H1 (cell line): ENCODE measurements at regions not wholly inside any gene's neighbourhood (a gene's known extent, or its start where the extent isn't known, plus 50 kb on each side); places are given as distances from the start of the nearest gene placed in this dataset.

ENCODE experiments used
- CTCF ChIA-PET: fragments of 300-600 bp; sonication (Branson Sonifier 250); formaldehyde crosslinking; loops from one replicate; lab custom pipeline; 2021; ENCODE audit not compliant: partially characterized antibody; lab: Charles Lee
- POLR2A ChIA-PET: fragments of 300-600 bp; sonication (Branson Sonifier 250); formaldehyde crosslinking; loops from one replicate; lab custom pipeline; 2021; ENCODE audit warnings: inconsistent platforms; ENCODE audit not compliant: partially characterized antibody; lab: Charles Lee
- DNase-seq, 2 experiments: peaks; one replicate each; pipeline versions ENCODE4 v3.0.0 to v3.0.0-alpha.2; 2010 to 2022; ENCODE audit warnings: low spot score in 2 of 2, low read depth in 1 of 2, mixed read lengths in 1 of 2
- FAIRE-seq: peaks from 2 replicates; lab custom pipeline; 2011; peaks lifted over from hg19 to GRCh38; lab: Jason Lieb, UNC
- H2AFZ ChIP-seq: 2 replicates; pipeline ENCODE4 v1.8.1; 2012; ENCODE audit warnings: low read length, inconsistent platforms
- H2AK5ac ChIP-seq: 2 replicates; pipeline ENCODE4 v1.6.1; 2013; ENCODE audit warnings: low read depth, low read length
- H2BK120ac ChIP-seq: replicated peaks from 2 replicates; pipeline ENCODE3; 2013; ENCODE audit warnings: low read depth, low read length, inconsistent platforms
- H2BK12ac ChIP-seq: 2 replicates; pipeline ENCODE4 v1.6.1; 2013; ENCODE audit warnings: low read depth, low read length
- H2BK15ac ChIP-seq: 2 replicates; pipeline ENCODE4 v1.6.1; 2013; ENCODE audit warnings: low read length
- H2BK20ac ChIP-seq: 2 replicates; pipeline ENCODE4 v1.6.1; 2013; ENCODE audit warnings: low read length
- H2BK5ac ChIP-seq: 2 replicates; pipeline ENCODE4 v1.6.1; 2013; ENCODE audit warnings: low read depth, low read length
- H3K14ac ChIP-seq: 2 replicates; pipeline ENCODE4 v1.6.1; 2013; ENCODE audit warnings: inconsistent platforms; ENCODE audit not compliant: insufficient read length
- H3K18ac ChIP-seq: 2 replicates; pipeline ENCODE4 v1.6.1; 2013; ENCODE audit warnings: low read length; ENCODE audit errors: extremely low read depth
- H3K23ac ChIP-seq: 2 replicates; pipeline ENCODE4 v1.6.1; 2013; ENCODE audit warnings: inconsistent platforms; ENCODE audit not compliant: insufficient read length
- H3K23me2 ChIP-seq: 2 replicates; pipeline ENCODE4 v1.6.1; 2013; ENCODE audit warnings: low read depth, low read length
- H3K27ac ChIP-seq: 2 replicates; pipeline ENCODE4 v1.6.1; 2011; ENCODE audit warnings: low read depth, low read length, inconsistent platforms
- H3K27me3 ChIP-seq, 4 experiments: replicated peaks in 1 of 4; 1 replicate in 1 of 4; 2 replicates in 3 of 4; pipeline versions ENCODE4 v1.6.1 to v1.8.1; 2011 to 2013; ENCODE audit warnings: low read length in 3 of 4, mild to moderate bottlenecking in 3 of 4, inconsistent platforms in 2 of 4, mixed read lengths in 2 of 4, moderate library complexity in 1 of 4; ENCODE audit not compliant: control insufficient read depth in 3 of 4, insufficient read depth in 3 of 4; ENCODE audit errors: extremely low read depth in 1 of 4
- H3K36me3 ChIP-seq, 4 experiments: 2 replicates each; pipeline versions ENCODE4 v1.6.1 to v1.8.1; 2011 to 2013; ENCODE audit warnings: mild to moderate bottlenecking in 4 of 4, low read length in 3 of 4, moderate library complexity in 2 of 4, control low read depth in 1 of 4, inconsistent platforms in 1 of 4; ENCODE audit not compliant: insufficient read depth in 4 of 4, control insufficient read depth in 2 of 4
- H3K4ac ChIP-seq: replicated peaks from 2 replicates; pipeline ENCODE3; 2013; ENCODE audit warnings: low read length, low read depth, mixed read lengths, inconsistent platforms; ENCODE audit not compliant: insufficient read length
- H3K4me1 ChIP-seq, 4 experiments: replicated peaks in 1 of 4; 1 replicate in 1 of 4; 2 replicates in 3 of 4; pipeline versions ENCODE4 v1.6.1 to v1.8.1; 2011 to 2013; ENCODE audit warnings: low read length in 3 of 4, inconsistent platforms in 2 of 4, mixed read lengths in 1 of 4; ENCODE audit not compliant: insufficient read depth in 4 of 4, control insufficient read depth in 3 of 4
- H3K4me2 ChIP-seq, 2 experiments: 2 replicates each; pipeline versions ENCODE4 v1.6.1 to v1.8.1; 2011 to 2013; ENCODE audit warnings: low read depth in 2 of 2, low read length in 2 of 2, control low read depth in 1 of 2, inconsistent platforms in 1 of 2, mild to moderate bottlenecking in 1 of 2; ENCODE audit not compliant: insufficient read depth in 1 of 2
- H3K4me3 ChIP-seq, 4 experiments: fragments of 200-600, 300-600 bp in 1 of 4; sonication (generic), shearing (Covaris generic), sonication (Bioruptor Twin) in 1 of 4; 2 replicates each; pipeline versions ENCODE4 v1.5.1 to v1.8.1; 2011 to 2016; ENCODE audit warnings: low read length in 4 of 4, low read depth in 3 of 4, control low read depth in 2 of 4, inconsistent platforms in 2 of 4, mild to moderate bottlenecking in 2 of 4, mixed read lengths in 1 of 4, moderate library complexity in 1 of 4; ENCODE audit not compliant: insufficient read depth in 2 of 4; ENCODE audit errors: extremely low read depth in 1 of 4
- H3K56ac ChIP-seq: replicated peaks from 2 replicates; pipeline ENCODE3; 2013; ENCODE audit warnings: low read depth, mild to moderate bottlenecking, mixed read lengths, low read length, inconsistent platforms; ENCODE audit not compliant: insufficient read length
- H3K79me1 ChIP-seq: 2 replicates; pipeline ENCODE4 v1.6.1; 2013; ENCODE audit warnings: low read depth, low read length, control low read depth
- H3K79me2 ChIP-seq, 2 experiments: 2 replicates each; pipeline versions ENCODE4 v1.6.1 to v1.8.1; 2012 to 2013; ENCODE audit warnings: low read length in 2 of 2, mild to moderate bottlenecking in 2 of 2, inconsistent platforms in 1 of 2; ENCODE audit not compliant: insufficient read depth in 2 of 2, control insufficient read depth in 1 of 2
- H3K9ac ChIP-seq, 4 experiments: replicated peaks in 1 of 4; 1 replicate in 1 of 4; 2 replicates in 3 of 4; pipeline versions ENCODE4 v1.6.1 to v1.8.1; 2011 to 2013; ENCODE audit warnings: low read depth in 3 of 4, low read length in 3 of 4, control low read depth in 2 of 4, mild to moderate bottlenecking in 2 of 4, moderate library complexity in 2 of 4, inconsistent platforms in 1 of 4; ENCODE audit errors: extremely low read depth in 1 of 4
- H3K9me3 ChIP-seq, 2 experiments: 2 replicates each; pipeline versions ENCODE4 v1.6.1 to v1.8.1; 2012 to 2013; ENCODE audit warnings: mild to moderate bottlenecking in 2 of 2, moderate library complexity in 2 of 2, control low read depth in 1 of 2, inconsistent platforms in 1 of 2, low read depth in 1 of 2, low read length in 1 of 2, mixed read lengths in 1 of 2; ENCODE audit not compliant: insufficient read depth in 2 of 2
- H4K20me1 ChIP-seq, 2 experiments: replicated peaks in 1 of 2; 2 replicates each; pipeline versions ENCODE3 to v1.8.1; 2011 to 2013; ENCODE audit warnings: inconsistent platforms in 2 of 2, low read length in 2 of 2, mild to moderate bottlenecking in 1 of 2; ENCODE audit not compliant: insufficient read depth in 2 of 2, control insufficient read depth in 1 of 2
- H4K5ac ChIP-seq: 2 replicates; pipeline ENCODE4 v1.6.1; 2013; ENCODE audit warnings: low read length, low read depth, mixed read lengths, inconsistent platforms; ENCODE audit not compliant: insufficient read length
- H4K8ac ChIP-seq: 2 replicates; pipeline ENCODE4 v1.8.0; 2013; ENCODE audit warnings: mild to moderate bottlenecking, moderate library complexity, low read length, inconsistent platforms; ENCODE audit not compliant: insufficient read depth; ENCODE audit errors: extremely low read depth
- H4K91ac ChIP-seq: replicated peaks from 2 replicates; pipeline ENCODE3; 2013; ENCODE audit warnings: low read length, mixed read lengths, inconsistent platforms; ENCODE audit not compliant: insufficient read length
- BACH1 ChIP-seq: IDR thresholded peaks from 2 replicates; pipeline ENCODE4 v1.6.1; 2012; ENCODE audit warnings: low read length, improper control_type of control experiment
- BCL11A ChIP-seq, 2 experiments: IDR thresholded peaks; one replicate each; pipeline ENCODE4 v1.6.1; 2011; ENCODE audit warnings: low read depth in 2 of 2, low read length in 2 of 2, mild to moderate bottlenecking in 2 of 2
- FOSL1 ChIP-seq: IDR thresholded peaks from 2 replicates; pipeline ENCODE4 v1.6.1; 2011; ENCODE audit warnings: mild to moderate bottlenecking, low read depth, low read length, moderate library complexity; ENCODE audit not compliant: insufficient read depth
- HDAC6 ChIP-seq: IDR thresholded peaks from one replicate; pipeline ENCODE4 v1.7.1; 2012; ENCODE audit warnings: low read depth, mild to moderate bottlenecking, inconsistent platforms, low read length, moderate library complexity
- MAFK ChIP-seq: IDR thresholded peaks from 2 replicates; pipeline ENCODE4 v1.6.1; 2012; ENCODE audit warnings: low read depth, mild to moderate bottlenecking, improper control_type of control experiment, low read length
- POLR2A ChIP-seq, 2 experiments: IDR thresholded peaks; 1 replicate in 1 of 2; 2 replicates in 1 of 2; pipeline ENCODE4 v1.6.1; 2011; ENCODE audit warnings: low read depth in 2 of 2, low read length in 2 of 2, mild to moderate bottlenecking in 2 of 2; ENCODE audit errors: control extremely low read depth in 1 of 2
- POLR2AphosphoS5 ChIP-seq: IDR thresholded peaks from 2 replicates; pipeline ENCODE4 v1.6.1; 2011; ENCODE audit warnings: low read depth, low read length
- SIX5 ChIP-seq: IDR thresholded peaks from 2 replicates; pipeline ENCODE4 v1.6.1; 2011; ENCODE audit warnings: mild to moderate bottlenecking, low read depth, low read length
- TBP ChIP-seq: IDR thresholded peaks from 2 replicates; pipeline ENCODE4 v1.6.1; 2011; ENCODE audit warnings: low read depth, low read length, improper control_type of control experiment
- TEAD4 ChIP-seq: IDR thresholded peaks from 2 replicates; pipeline ENCODE4 v1.6.1; 2012; ENCODE audit warnings: low read depth, low read length, inconsistent platforms, mixed read lengths
- WGBS, 2 experiments: shearing (Covaris generic) in 1 of 2; methylation state at CpG; one replicate each; pipeline versions ENCODE4 v1.1.6 to v1.1.7; 2013 to 2015; ENCODE audit warnings: low lambda C conversion rate in 2 of 2, mixed read lengths in 2 of 2, inconsistent platforms in 1 of 2, low coverage in 1 of 2, missing lambda C conversion rate in 1 of 2; ENCODE audit not compliant: insufficient replicate concordance in 2 of 2, insufficient coverage in 1 of 2, insufficient read length in 1 of 2; ENCODE audit errors: extremely low coverage in 1 of 2, missing lambda C conversion rate in 1 of 2; 5-methylcytosine and 5-hydroxymethylcytosine counted together
- TF ChIP-seq, protein P1 (sequence below): IDR thresholded peaks from 2 replicates; pipeline ENCODE4 v1.6.1; 2011; ENCODE audit warnings: low read depth, mild to moderate bottlenecking, low read length; ENCODE audit not compliant: insufficient read depth

DNA sequence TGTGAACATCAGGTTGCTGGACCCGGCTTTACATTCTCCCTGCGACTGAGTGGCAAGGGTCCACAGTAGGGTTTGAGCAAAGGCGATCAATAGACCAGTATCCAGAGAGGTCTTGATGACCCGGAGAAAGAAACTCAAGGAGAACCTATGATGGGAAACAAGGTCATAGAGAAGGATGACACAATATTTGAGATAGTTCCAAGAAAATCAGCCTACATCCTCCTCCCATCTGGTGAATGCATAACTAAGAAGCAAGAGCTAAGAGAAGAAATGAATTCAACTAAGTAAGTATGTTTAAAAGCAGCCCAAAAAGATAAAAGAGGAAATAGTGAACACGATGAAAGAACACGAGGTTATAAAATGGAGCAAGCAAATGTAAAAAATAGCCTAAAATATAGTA is 166.3 kb downstream of the CD8B2 start:
- CTCF ChIA-PET: interaction anchor here (1.0 kb wide), 2 partner anchors 10 to 625 kb away, joined by 3 to 5 read pairs; no protein-coding TSS in a partner anchor
- WGBS, 2 experiments: 95% methylated on average over 6 of the region's 6 CpGs; no CpG with 5 or more reads in 1 of the 2 experiments
- H3K14ac ChIP-seq: no peak overlapping the region
- no peak overlapping the region for H2AK5ac ChIP-seq
- no peaks in the 10 kb centered on the region for H3K4me1 ChIP-seq
- H2BK120ac ChIP-seq: no peak overlapping the region
- no peak overlapping the region for H2BK12ac ChIP-seq
- DNase-seq: no peak
- H3K4me3 ChIP-seq: no peak overlapping the region
- no peaks in the 10 kb centered on the region for H3K27me3 ChIP-seq
- no peak overlapping the region for H3K56ac ChIP-seq
- no peak overlapping the region for H3K27ac ChIP-seq
- no peak overlapping the region for H2BK20ac ChIP-seq
- no peak overlapping the region for H4K8ac ChIP-seq
- H3K4ac ChIP-seq: no peak overlapping the region
- no peaks in the 10 kb centered on the region for H3K79me1 ChIP-seq
- no peak overlapping the region for H3K18ac ChIP-seq
- 0 out of 4 replicates have a peak, but pooled peaks cover 0 to 2% of the 10 kb centered on the region in 2 experiments for H3K9me3 ChIP-seq
- H2AFZ ChIP-seq: no peak overlapping the region
- H3K79me2 ChIP-seq: no peaks in the 10 kb centered on the region
- FAIRE-seq: no peak
- H4K5ac ChIP-seq: no peak overlapping the region
- no peak overlapping the region for H4K91ac ChIP-seq
- no peaks in the 10 kb centered on the region for H4K20me1 ChIP-seq
- no peak overlapping the region for H2BK5ac ChIP-seq
- H3K4me2 ChIP-seq: no peak overlapping the region
- H3K9ac ChIP-seq: no peak overlapping the region
- H3K36me3 ChIP-seq: no peaks in the 10 kb centered on the region
- POLR2A ChIA-PET: no interaction called here
- no peak overlapping the region for H3K23ac ChIP-seq
- no peak overlapping the region for H2BK15ac ChIP-seq
- no peaks in the 10 kb centered on the region; the same call in 1 of the 2 replicates for H3K23me2 ChIP-seq
- no peak for TF ChIP-seq SIX5
- no peak for TF ChIP-seq TEAD4
- no peak for TF ChIP-seq BCL11A (IDR thresholded peaks at IDR 0.05; ENCODE audit: low read depth in 2 of 2, low read length in 2 of 2)
- TF ChIP-seq, protein P1, sequence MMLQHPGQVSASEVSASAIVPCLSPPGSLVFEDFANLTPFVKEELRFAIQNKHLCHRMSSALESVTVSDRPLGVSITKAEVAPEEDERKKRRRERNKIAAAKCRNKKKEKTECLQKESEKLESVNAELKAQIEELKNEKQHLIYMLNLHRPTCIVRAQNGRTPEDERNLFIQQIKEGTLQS: no peak
- no peak for TF ChIP-seq BACH1
- no peak for TF ChIP-seq HDAC6
- TF ChIP-seq FOSL1: no peak
- TF ChIP-seq MAFK: no peak
- TF ChIP-seq POLR2A (IDR thresholded peaks at IDR 0.05; ENCODE audit: control extremely low read depth in 1 of 2, low read depth in 2 of 2, low read length in 2 of 2): no peak
- no peak for TF ChIP-seq TBP
- TF ChIP-seq POLR2AphosphoS5: no peak
